ENCODE measurements at regions not wholly inside any gene's neighbourhood (a gene's known extent, or its start where the extent isn't known, plus 50 kb on each side); places are given as distances from the start of the nearest gene placed in this dataset.

DNA sequence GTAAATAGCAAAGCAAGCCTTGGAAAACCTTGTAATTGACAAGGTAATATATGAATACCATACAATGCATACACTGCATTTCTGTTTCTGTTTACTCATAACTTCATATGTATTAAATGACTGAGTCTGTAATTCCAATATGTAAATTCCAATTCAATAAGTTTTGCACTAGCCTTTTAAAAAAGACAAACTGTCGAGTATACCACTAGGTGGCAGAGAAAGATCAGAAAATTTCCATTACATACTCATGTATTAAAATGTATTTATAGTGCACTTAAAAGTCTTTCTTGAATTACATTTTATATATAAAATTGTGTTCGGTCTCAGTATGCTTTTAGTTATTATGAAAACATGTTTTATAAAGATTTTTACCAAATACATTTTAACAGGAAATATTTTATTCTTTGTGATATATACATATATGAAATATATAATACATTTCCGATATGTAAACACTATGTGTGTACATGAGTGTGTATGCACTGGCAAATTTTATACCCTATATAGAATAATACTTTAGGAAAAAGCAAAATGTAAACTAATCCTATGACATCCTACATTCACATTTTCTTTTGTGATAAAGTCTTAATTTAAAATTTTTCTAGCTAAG lies 216.8 kb downstream of the VGLL3 start:
- DNase-seq (no peak), ATAC-seq (ENCODE audit: poor library complexity) (no peak)
- POLR2A ChIA-PET, result no interaction called here
- Mint-ChIP-seq H3K4me3 (no peak overlapping the region), H3K27me3 (no peaks in the 10 kb centered on the region), H3K36me3 (ENCODE audit: low read depth) (no peaks in the 10 kb centered on the region), H3K9me3 (no peaks in the 10 kb centered on the region), H3K4me1 (ENCODE audit: low read depth) (no peaks in the 10 kb centered on the region), H3K27ac (no peak overlapping the region)
- CTCF ChIA-PET, result no interaction called here
- H3K36me3 ChIP-seq (ENCODE audit: insufficient read depth, low read length), result no peaks in the 10 kb centered on the region
- no peak overlapping the region for H3K4me3 ChIP-seq (ENCODE audit: low read length)
- intact Hi-C loops (cut with DNase I, micrococcal nuclease), result loop anchor here (10.0 kb wide), 1 partner anchor 391 kb away; no protein-coding TSS in a partner anchor
- TF ChIP-seq, protein P1, sequence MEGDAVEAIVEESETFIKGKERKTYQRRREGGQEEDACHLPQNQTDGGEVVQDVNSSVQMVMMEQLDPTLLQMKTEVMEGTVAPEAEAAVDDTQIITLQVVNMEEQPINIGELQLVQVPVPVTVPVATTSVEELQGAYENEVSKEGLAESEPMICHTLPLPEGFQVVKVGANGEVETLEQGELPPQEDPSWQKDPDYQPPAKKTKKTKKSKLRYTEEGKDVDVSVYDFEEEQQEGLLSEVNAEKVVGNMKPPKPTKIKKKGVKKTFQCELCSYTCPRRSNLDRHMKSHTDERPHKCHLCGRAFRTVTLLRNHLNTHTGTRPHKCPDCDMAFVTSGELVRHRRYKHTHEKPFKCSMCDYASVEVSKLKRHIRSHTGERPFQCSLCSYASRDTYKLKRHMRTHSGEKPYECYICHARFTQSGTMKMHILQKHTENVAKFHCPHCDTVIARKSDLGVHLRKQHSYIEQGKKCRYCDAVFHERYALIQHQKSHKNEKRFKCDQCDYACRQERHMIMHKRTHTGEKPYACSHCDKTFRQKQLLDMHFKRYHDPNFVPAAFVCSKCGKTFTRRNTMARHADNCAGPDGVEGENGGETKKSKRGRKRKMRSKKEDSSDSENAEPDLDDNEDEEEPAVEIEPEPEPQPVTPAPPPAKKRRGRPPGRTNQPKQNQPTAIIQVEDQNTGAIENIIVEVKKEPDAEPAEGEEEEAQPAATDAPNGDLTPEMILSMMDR (IDR thresholded peaks at IDR 0.05), result no peak
- no peak overlapping the region for H3K27ac ChIP-seq (ENCODE audit: low read depth in 1 of 2, low read length in 2 of 2)
- H3K27me3 ChIP-seq (ENCODE audit: control insufficient read depth in 1 of 2, insufficient read depth in 2 of 2, low read length in 2 of 2), result no peaks in the 10 kb centered on the region
- peaks cover 0 to 9% of the 10 kb centered on the region in 2 experiments for H3K9me3 ChIP-seq (ENCODE audit: control insufficient read depth in 1 of 2, insufficient read depth in 1 of 2, low read length in 2 of 2)
- no peaks in the 10 kb centered on the region for H3K4me1 ChIP-seq (ENCODE audit: insufficient read depth, low read length)

DNA sequence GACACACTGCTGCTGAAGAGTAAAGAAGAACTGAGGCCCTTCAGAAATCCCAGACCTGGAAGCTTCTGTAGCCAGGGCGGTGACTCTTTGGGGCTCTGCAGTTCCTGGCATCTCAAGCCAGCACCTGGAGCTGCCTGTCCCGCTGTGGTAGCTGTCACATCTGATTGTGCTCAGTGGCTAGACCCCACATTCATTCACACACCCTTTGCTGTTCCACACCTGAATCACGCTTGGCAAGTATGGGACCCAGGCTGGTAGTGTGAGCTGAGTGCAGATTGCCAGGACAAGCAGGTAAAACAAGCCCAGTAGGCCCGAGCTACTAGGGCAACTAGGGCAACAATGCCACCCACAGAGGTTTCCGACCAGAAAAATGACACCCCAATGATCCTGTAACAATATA lies 218.2 kb downstream of the VGLL3 start:
- TF ChIP-seq, protein P1 (IDR thresholded peaks at IDR 0.05), result no peak
- Histone ChIP-seq H3K27me3 (ENCODE audit: control insufficient read depth in 1 of 2, insufficient read depth in 2 of 2, low read length in 2 of 2) (no peaks in the 10 kb centered on the region), H3K9me3 (ENCODE audit: control insufficient read depth in 1 of 2, insufficient read depth in 1 of 2, low read length in 2 of 2) (peaks cover 0 to 9% of the 10 kb centered on the region in 2 experiments), H3K27ac (ENCODE audit: low read depth in 1 of 2, low read length in 2 of 2) (no peak overlapping the region), H3K4me1 (ENCODE audit: insufficient read depth, low read length) (no peaks in the 10 kb centered on the region), H3K4me3 (ENCODE audit: low read length) (no peak overlapping the region), H3K36me3 (ENCODE audit: insufficient read depth, low read length) (no peaks in the 10 kb centered on the region)
- no peak overlapping the region for H3K27ac Mint-ChIP-seq
- no peaks in the 10 kb centered on the region for H3K9me3 Mint-ChIP-seq
- no peak overlapping the region for H3K4me3 Mint-ChIP-seq
- DNase-seq, result no peak
- no peak for ATAC-seq (ENCODE audit: poor library complexity)
- no peaks in the 10 kb centered on the region for H3K27me3 Mint-ChIP-seq
- intact Hi-C loops (cut with DNase I, micrococcal nuclease), result loop anchor here (10.0 kb wide), 1 partner anchor 392 kb away; no protein-coding TSS in a partner anchor
- POLR2A ChIA-PET, result no interaction called here
- no peaks in the 10 kb centered on the region for H3K36me3 Mint-ChIP-seq (ENCODE audit: low read depth)
- CTCF ChIA-PET, result no interaction called here
- H3K4me1 Mint-ChIP-seq (ENCODE audit: low read depth), result no peaks in the 10 kb centered on the region

DNA sequence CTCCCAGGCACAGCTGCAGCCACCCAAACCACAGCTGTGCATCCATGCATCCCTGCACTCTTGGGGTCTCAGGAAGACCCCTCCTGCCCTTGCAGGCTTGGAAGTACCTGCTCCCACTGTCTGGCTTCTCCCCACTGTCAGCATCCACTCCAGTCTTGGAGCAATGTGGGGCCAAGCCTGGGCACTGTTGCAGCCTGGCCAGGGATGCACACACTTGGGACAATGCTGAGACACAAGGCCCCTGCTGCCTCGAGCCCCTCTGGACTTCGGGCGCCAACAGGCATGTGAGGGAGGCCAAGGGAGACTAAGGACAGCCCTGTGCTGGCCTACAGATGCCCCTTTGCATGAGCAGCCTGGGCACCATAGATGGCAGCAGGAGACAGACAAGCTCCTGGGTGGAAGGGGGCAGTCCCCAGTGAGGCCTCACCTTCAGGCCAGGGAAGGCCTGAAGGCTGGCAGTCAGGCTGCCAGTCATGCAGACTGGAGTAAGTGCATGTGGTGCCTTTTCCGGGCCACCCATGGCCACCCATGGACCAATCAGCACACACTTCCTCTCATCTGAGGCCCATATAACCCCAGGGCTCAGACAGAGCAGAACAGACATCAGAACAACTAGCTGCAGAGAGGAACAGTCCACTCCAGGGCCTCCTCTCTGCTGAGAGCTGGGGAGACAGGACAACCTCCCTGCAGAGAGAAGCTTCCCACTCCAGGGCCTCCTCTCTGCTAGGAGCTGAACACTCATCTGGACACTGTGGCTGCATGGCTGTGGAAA lies 219.0 kb downstream of the VGLL3 start:
- POLR2A ChIA-PET, result no interaction called here
- Histone ChIP-seq H3K4me1 (ENCODE audit: insufficient read depth, low read length) (no peaks in the 10 kb centered on the region), H3K4me3 (ENCODE audit: low read length) (no peak overlapping the region), H3K36me3 (ENCODE audit: insufficient read depth, low read length) (no peaks in the 10 kb centered on the region), H3K27me3 (ENCODE audit: control insufficient read depth in 1 of 2, insufficient read depth in 2 of 2, low read length in 2 of 2) (no peaks in the 10 kb centered on the region), H3K27ac (ENCODE audit: low read depth in 1 of 2, low read length in 2 of 2) (no peak overlapping the region), H3K9me3 (ENCODE audit: control insufficient read depth in 1 of 2, insufficient read depth in 1 of 2, low read length in 2 of 2) (peaks cover 0 to 9% of the 10 kb centered on the region in 2 experiments)
- DNase-seq (no peak), ATAC-seq (ENCODE audit: poor library complexity) (no peak)
- CTCF ChIA-PET, result no interaction called here
- intact Hi-C loops (cut with DNase I, micrococcal nuclease), result loop anchor here (10.0 kb wide), 1 partner anchor 393 kb away; no protein-coding TSS in a partner anchor
- no peaks in the 10 kb centered on the region for H3K4me1 Mint-ChIP-seq (ENCODE audit: low read depth)
- H3K4me3 Mint-ChIP-seq, result no peak overlapping the region
- no peak overlapping the region for H3K27ac Mint-ChIP-seq
- H3K27me3 Mint-ChIP-seq, result no peaks in the 10 kb centered on the region
- no peaks in the 10 kb centered on the region for H3K36me3 Mint-ChIP-seq (ENCODE audit: low read depth)
- TF ChIP-seq, protein P1 (IDR thresholded peaks at IDR 0.05), result no peak
- H3K9me3 Mint-ChIP-seq, result no peaks in the 10 kb centered on the region

Data from CD4-positive, alpha-beta T cell (primary cell).